HEK293T (cell line): ENCODE measurements at regions not wholly inside any gene's neighbourhood (a gene's known extent, or its start where the extent isn't known, plus 50 kb on each side); places are given as distances from the start of the nearest gene placed in this dataset.

Experiments
- ARNT ChIP-seq: fragments of 450-650 bp; IDR thresholded peaks from 2 replicates; pipeline ENCODE4 v1.6.1; 2017; ENCODE audit warnings: mild to moderate bottlenecking
- BHLHE40 ChIP-seq: fragments of 450-650 bp; IDR thresholded peaks from 2 replicates; pipeline ENCODE4 v1.6.1; 2016; ENCODE audit warnings: mild to moderate bottlenecking, moderate library complexity, borderline replicate concordance
- CTBP1 ChIP-seq: fragments of 450-650 bp; IDR thresholded peaks from 2 replicates; pipeline ENCODE4 v1.6.1; 2016; ENCODE audit warnings: borderline replicate concordance
- ELF4 ChIP-seq: fragments of 450-650 bp; IDR thresholded peaks from 2 replicates; pipeline ENCODE4 v1.6.1; 2017; ENCODE audit warnings: antibody characterized with exemption
- FOXA1 ChIP-seq: fragments of 450-650 bp; IDR thresholded peaks from 2 replicates; pipeline ENCODE4 v1.6.1; 2016; ENCODE audit warnings: mild to moderate bottlenecking
- FOXK2 ChIP-seq: fragments of 450-650 bp; IDR thresholded peaks from 2 replicates; pipeline ENCODE4 v1.6.1; 2016; ENCODE audit warnings: mild to moderate bottlenecking
- FOXM1 ChIP-seq: fragments of 450-650 bp; IDR thresholded peaks from 2 replicates; pipeline ENCODE4 v1.6.1; 2017; ENCODE audit warnings: mild to moderate bottlenecking, borderline replicate concordance
- HDGF ChIP-seq: fragments of 450-650 bp; IDR thresholded peaks from 2 replicates; pipeline ENCODE4 v1.6.1; 2017; ENCODE audit warnings: antibody characterized with exemption, borderline replicate concordance
- L3MBTL2 ChIP-seq: fragments of 450-650 bp; conservative IDR thresholded peaks from 2 replicates; pipeline ENCODE4 v1.6.1; 2016; ENCODE audit warnings: mild to moderate bottlenecking
- NFRKB ChIP-seq: fragments of 450-650 bp; IDR thresholded peaks from 2 replicates; pipeline ENCODE4 v1.6.1; 2016; ENCODE audit warnings: mild to moderate bottlenecking, moderate library complexity
- SP1 ChIP-seq: fragments of 450-650 bp; IDR thresholded peaks from 2 replicates; pipeline ENCODE4 v1.6.1; 2017
- TARDBP ChIP-seq: fragments of 450-650 bp; IDR thresholded peaks from 2 replicates; pipeline ENCODE4 v1.6.1; 2016
- TF ChIP-seq, protein P1 (sequence below): fragments of 450-650 bp; IDR thresholded peaks from 2 replicates; pipeline ENCODE4 v1.6.1; 2016

DNA sequence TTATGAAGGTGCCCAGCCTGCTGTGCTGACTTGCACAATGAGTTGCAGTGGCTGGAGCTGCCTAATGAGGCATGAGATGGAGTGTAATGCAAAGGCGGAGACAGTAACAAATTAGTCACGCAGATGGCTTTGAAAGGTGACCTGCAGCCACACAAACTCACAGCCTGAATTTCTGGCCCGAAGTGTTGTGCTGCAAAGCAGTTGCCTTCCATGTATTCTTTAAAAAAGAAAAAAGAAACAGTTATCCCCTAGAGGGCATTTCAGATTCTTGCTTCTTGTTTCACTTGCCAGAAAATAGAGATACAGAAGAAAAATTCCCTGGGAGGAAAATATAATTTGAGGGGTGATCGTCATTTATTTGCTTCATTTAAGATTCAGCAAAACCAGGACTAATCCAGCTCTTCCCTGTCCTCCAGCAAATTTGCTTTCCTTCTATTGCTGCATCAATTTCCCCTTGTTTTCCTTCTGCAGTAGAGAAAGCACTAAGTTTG, 239.9 kb downstream of the ADRA2A start:
- no peak for TF ChIP-seq CTBP1
- no peak for TF ChIP-seq TARDBP
- TF ChIP-seq SP1 = no peak
- no peak for TF ChIP-seq BHLHE40
- no peak for TF ChIP-seq ARNT
- TF ChIP-seq FOXM1 = no peak
- TF ChIP-seq NFRKB = no peak
- no peak for TF ChIP-seq FOXA1
- TF ChIP-seq, protein P1, sequence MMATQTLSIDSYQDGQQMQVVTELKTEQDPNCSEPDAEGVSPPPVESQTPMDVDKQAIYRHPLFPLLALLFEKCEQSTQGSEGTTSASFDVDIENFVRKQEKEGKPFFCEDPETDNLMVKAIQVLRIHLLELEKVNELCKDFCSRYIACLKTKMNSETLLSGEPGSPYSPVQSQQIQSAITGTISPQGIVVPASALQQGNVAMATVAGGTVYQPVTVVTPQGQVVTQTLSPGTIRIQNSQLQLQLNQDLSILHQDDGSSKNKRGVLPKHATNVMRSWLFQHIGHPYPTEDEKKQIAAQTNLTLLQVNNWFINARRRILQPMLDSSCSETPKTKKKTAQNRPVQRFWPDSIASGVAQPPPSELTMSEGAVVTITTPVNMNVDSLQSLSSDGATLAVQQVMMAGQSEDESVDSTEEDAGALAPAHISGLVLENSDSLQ = no peak
- no peak for TF ChIP-seq FOXK2
- TF ChIP-seq ELF4 = no peak
- no peak for TF ChIP-seq HDGF
- no peak for TF ChIP-seq L3MBTL2
